RWPE2 (cell line): ENCODE measurements at regions not wholly inside any gene's neighbourhood (a gene's known extent, or its start where the extent isn't known, plus 50 kb on each side); places are given as distances from the start of the nearest gene placed in this dataset.
"Not testable (repeated sequence)": the region's sequence is repeated elsewhere in the genome, so short reads cannot be mapped to it uniquely, and the experiment has no call there.

ENCODE experiments used
- ATAC-seq: fragments of 200-7000 bp; cut with Tn5 transposase; 3 replicates; pipeline ENCODE4 v1.9.1; 2021; ENCODE audit warnings: low read depth
- DNase-seq: peaks from one replicate; pipeline ENCODE4 v3.0.0-alpha.2; 2020; ENCODE audit warnings: low spot score
- H3K27ac ChIP-seq: fragments of 450-650 bp; 2 replicates; pipeline ENCODE4 v1.5.1; 2017; ENCODE audit warnings: mild to moderate bottlenecking; ENCODE audit not compliant: poor library complexity, severe bottlenecking
- H3K27me3 ChIP-seq: fragments of 250-450 bp; sonication (Bioruptor Pico); 2 replicates; pipeline ENCODE4 v1.5.1; 2021; ENCODE audit warnings: mild to moderate bottlenecking, moderate library complexity; ENCODE audit not compliant: insufficient read depth, poor library complexity, severe bottlenecking
- H3K36me3 ChIP-seq: fragments of 250-450 bp; sonication (Bioruptor Pico); 2 replicates; pipeline ENCODE4 v1.5.1; 2020; ENCODE audit warnings: low read depth, mild to moderate bottlenecking, moderate library complexity
- H3K4me1 ChIP-seq: fragments of 250-450 bp; sonication (Bioruptor Pico); 2 replicates; pipeline ENCODE4 v1.5.1; 2021; ENCODE audit warnings: mild to moderate bottlenecking, moderate library complexity; ENCODE audit not compliant: insufficient read depth, poor library complexity, severe bottlenecking
- H3K4me3 ChIP-seq: fragments of 250-450 bp; sonication (Bioruptor Pico); 2 replicates; pipeline ENCODE4 v1.5.1; 2021; ENCODE audit warnings: mild to moderate bottlenecking, moderate library complexity; ENCODE audit not compliant: severe bottlenecking
- H3K9me3 ChIP-seq: fragments of 250-450 bp; sonication (Bioruptor Pico); 2 replicates; pipeline ENCODE4 v1.5.1; 2021; ENCODE audit warnings: mild to moderate bottlenecking, moderate library complexity; ENCODE audit not compliant: severe bottlenecking
- CTCF ChIP-seq: fragments of 450-650 bp; IDR thresholded peaks from one replicate; pipeline ENCODE4 v1.5.1; 2017; ENCODE audit warnings: mild to moderate bottlenecking, moderate library complexity; ENCODE audit not compliant: poor library complexity, severe bottlenecking

- TF ChIP-seq CTCF = no peak
- Histone ChIP-seq H3K9me3 (no peaks in the 10 kb centered on the region), H3K27me3 (no peaks in the 10 kb centered on the region), H3K27ac (no peak overlapping the region), H3K36me3 (no peaks in the 10 kb centered on the region), H3K4me1 (no peaks in the 10 kb centered on the region), H3K4me3 (no peak overlapping the region)
- ATAC-seq (no peak), DNase-seq (no peak)
Observed at GRCh38 chr14:105745433-105746123, 219.2 kb downstream of the TMEM121 start.

GRCh38 chr14:105746124-105746514 lies 219.7 kb downstream of the TMEM121 start:
- ATAC-seq (no peak), DNase-seq (peak; percentile 39)
- no peak overlapping the region for H3K27ac ChIP-seq
- H3K4me3 ChIP-seq = no peak overlapping the region
- no peaks in the 10 kb centered on the region for H3K9me3 ChIP-seq
- no peaks in the 10 kb centered on the region for H3K27me3 ChIP-seq
- no peaks in the 10 kb centered on the region for H3K36me3 ChIP-seq
- H3K4me1 ChIP-seq = no peaks in the 10 kb centered on the region
- TF ChIP-seq CTCF = no peak

GRCh38 chr14:105746800-105747502 lies 220.6 kb downstream of the TMEM121 start:
- peak; percentile 46 for DNase-seq
- not testable (repeated sequence) for H3K9me3 ChIP-seq, H3K4me3 ChIP-seq, H3K36me3 ChIP-seq, H3K27me3 ChIP-seq, H3K27ac ChIP-seq, H3K4me1 ChIP-seq
- ATAC-seq = peak; percentile 13; the same call in 1 of the 3 replicates

GRCh38 chr14:105747503-105748203 lies 221.3 kb downstream of the TMEM121 start:
- not testable (repeated sequence) for H3K27me3 ChIP-seq, ATAC-seq, H3K27ac ChIP-seq, H3K36me3 ChIP-seq, H3K9me3 ChIP-seq, H3K4me1 ChIP-seq, H3K4me3 ChIP-seq
- DNase-seq = peak; percentile 62

GRCh38 chr14:105748204-105748578 lies 221.8 kb downstream of the TMEM121 start:
- ATAC-seq (peak; percentile 87), DNase-seq (peak; percentile 66)
- no peaks in the 10 kb centered on the region for H3K9me3 ChIP-seq
- no peak overlapping the region for H3K27ac ChIP-seq
- H3K36me3 ChIP-seq = no peaks in the 10 kb centered on the region
- no peaks in the 10 kb centered on the region for H3K4me1 ChIP-seq
- TF ChIP-seq CTCF = no peak
- no peak overlapping the region for H3K4me3 ChIP-seq
- H3K27me3 ChIP-seq = no peaks in the 10 kb centered on the region

- H3K27me3 ChIP-seq, H3K36me3 ChIP-seq, H3K4me3 ChIP-seq, ATAC-seq, H3K27ac ChIP-seq, DNase-seq, H3K4me1 ChIP-seq, H3K9me3 ChIP-seq: not testable (repeated sequence)
Observed at GRCh38 chr14:105748710-105749109, 222.3 kb downstream of the TMEM121 start.

GRCh38 chr14:105749870-105750541 lies 223.6 kb downstream of the TMEM121 start:
- not testable (repeated sequence) for H3K27me3 ChIP-seq, H3K9me3 ChIP-seq, H3K27ac ChIP-seq, H3K36me3 ChIP-seq, H3K4me3 ChIP-seq, DNase-seq, ATAC-seq, H3K4me1 ChIP-seq

GRCh38 chr14:105751291-105751751 lies 224.9 kb downstream of the TMEM121 start:
- not testable (repeated sequence) for H3K4me3 ChIP-seq, H3K27me3 ChIP-seq, H3K27ac ChIP-seq, H3K9me3 ChIP-seq, ATAC-seq, H3K36me3 ChIP-seq, H3K4me1 ChIP-seq
- peak; percentile 55 for DNase-seq
